HG03066 (cell line): ENCODE measurements at regions not wholly inside any gene's neighbourhood (a gene's known extent, or its start where the extent isn't known, plus 50 kb on each side); places are given as distances from the start of the nearest gene placed in this dataset.

Experiments
- ATAC-seq: cut with Tn5 transposase; IDR thresholded peaks from one replicate; pipeline ENCODE4 v1.9.1; 2021; ENCODE audit warnings: low read depth; ENCODE audit not compliant: unreplicated experiment

- no peak for ATAC-seq
These were observed 103.7 kb downstream of the FOXD1 start for GRCh38 chr5:73344835-73345234.

- ATAC-seq, result no peak
These were observed 108.9 kb downstream of the FOXD1 start for GRCh38 chr5:73339711-73340110.

DNA sequence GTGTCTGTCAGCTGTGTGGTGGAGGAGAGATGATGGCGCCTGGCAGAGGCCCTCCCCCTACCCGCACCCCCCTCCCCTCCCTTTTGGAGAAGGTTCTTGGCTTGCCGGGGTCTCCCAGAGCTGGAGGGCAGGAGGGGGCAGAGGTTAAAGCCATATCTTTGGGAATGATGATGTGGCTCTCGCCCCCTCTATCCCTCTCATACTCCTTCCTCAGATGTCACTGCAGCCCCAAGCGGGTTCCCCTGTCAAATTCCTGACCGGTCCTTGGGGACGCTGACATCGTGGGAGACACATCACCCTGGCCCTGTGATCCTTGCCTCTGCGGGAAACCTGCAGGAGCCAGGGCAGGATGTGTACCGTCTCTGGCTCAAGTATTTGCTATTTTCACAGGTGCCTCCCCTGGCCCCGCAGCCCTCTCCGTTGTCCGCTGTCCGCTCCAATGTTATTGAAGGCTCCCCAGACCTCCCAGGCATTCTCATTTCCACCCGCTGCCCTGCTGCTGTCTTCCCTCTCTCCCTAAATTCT lies 109.5 kb downstream of the FOXD1 start:
- no peak for ATAC-seq

DNA sequence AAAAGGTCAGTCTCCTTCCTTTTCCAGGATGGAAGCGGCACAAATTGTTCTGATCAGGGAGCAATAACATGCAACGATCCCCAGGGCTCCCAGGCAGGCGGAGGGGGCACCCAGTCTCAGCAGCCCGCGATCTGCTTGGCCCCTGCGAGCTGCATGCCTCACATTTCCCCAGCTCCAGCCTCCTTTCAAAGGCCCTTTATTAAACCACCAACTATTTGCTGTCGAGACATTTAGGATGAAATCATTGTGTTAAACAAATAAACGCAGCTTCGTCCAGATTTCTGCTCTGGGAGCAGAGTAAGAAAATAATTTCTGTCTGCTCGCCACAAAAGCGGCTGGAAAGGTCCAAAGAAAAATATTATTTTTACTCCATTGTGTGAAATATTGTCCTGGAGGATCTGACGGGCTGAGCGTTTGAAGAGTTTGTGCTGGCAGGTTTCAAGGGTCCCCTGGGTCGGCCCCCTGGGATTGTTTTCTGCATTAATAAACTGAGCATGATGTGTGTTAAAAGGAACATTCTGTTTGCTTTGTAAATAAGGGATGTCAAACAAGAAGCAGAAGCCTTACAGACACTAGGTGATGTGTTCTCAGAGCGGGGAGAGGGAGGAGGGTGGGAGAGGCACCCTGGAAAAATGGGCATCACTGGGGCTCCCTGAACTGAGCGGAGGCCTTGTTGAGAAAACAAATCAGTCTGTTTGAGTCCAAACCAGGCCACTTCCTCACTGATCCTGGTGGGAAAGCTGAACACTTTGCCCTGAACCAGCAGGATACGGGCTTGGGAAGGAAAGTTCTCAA lies 110.1 kb downstream of the FOXD1 start:
- ATAC-seq, result no peak

GRCh38 chr5:73337586-73338255 lies 110.9 kb downstream of the FOXD1 start:
- ATAC-seq, result no peak

DNA sequence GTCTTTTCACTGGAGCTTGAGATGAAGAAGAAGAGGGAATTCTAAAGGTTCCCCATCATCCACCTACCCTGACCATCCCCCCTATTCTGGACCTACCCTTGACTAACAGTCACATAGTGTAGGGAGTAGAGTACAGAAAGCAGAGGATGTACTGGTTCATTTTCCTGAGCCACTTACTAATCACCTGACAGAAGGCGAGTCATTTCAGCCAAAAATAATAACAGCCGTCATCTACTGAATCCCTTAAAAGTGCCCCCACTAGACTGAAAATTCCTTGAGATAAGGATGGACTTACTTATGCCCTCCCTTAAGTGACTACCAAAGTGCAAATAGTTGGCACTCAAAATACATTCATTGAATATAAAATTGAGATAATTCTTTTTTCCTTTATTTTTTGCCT lies 112.2 kb downstream of the FOXD1 start:
- no peak for ATAC-seq

- ATAC-seq, result no peak
These were observed 114.5 kb downstream of the FOXD1 start for GRCh38 chr5:73333944-73334703.

- no peak for ATAC-seq
These were observed 118.0 kb downstream of the FOXD1 start for GRCh38 chr5:73330613-73331012.

- no peak for ATAC-seq
These were observed 119.9 kb downstream of the FOXD1 start for GRCh38 chr5:73328640-73329039.

DNA sequence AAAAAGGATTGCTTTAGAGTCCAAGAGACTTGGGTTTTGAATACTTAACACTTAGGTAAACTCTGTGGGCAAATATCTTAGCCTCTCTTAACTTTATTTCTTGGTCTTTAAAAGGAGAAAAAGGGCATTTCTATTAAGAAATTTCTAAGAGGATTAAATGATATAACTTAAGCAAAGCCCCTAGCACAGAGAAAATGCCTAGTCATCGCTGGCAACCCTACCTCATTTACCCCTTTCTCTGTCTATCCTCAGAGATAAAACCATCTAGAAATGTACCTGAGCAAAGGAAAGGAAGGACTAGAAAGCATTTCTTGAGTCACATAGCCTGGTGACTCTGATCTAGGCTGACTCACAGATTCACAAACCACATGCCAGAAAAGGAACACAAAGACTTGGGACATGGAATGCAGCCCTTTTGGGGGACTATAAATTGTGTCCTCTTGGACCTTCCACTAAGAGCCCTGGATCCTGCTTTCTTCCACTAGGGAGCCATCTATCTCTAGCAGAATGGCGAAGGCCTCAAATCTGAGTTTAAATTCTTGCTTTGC lies 120.6 kb downstream of the FOXD1 start:
- no peak for ATAC-seq

GRCh38 chr5:73325546-73325945 lies 123.0 kb downstream of the FOXD1 start:
- ATAC-seq, result no peak

- ATAC-seq, result no peak
These were observed 125.1 kb downstream of the FOXD1 start for GRCh38 chr5:73323466-73323865.

DNA sequence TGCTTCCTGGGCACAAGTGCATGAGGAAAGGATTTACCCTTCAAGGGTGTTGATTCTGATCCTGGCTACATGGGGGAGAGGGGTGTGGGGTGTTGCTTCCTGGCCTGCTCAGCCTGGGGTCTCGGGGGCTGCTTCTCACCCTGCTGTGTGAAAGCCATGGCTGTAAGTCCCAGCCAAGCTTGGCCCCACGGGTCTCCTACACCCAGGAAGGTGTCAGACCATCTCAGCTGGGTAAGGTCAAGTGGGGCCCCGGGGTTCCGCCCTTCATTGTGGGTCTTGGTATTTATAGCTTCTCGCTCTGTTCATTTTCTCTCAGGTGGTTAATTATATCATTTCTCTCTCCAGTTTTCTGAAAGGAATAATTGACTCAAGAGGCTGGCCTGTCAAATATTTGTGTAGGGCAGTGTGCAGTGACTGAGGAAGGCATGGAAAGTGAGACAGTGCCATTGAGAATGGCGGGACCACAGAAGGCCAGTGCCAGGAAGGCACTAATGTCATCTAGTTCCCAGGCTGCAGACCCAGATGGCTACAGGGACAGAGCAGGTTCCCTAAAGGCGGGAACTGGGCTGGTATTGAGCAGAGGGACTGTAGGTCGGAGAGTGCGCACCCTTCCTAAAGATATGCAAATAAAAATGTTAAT lies 126.0 kb downstream of the FOXD1 start:
- ATAC-seq, result no peak

GRCh38 chr5:73321757-73322436 lies 126.7 kb downstream of the FOXD1 start:
- no peak for ATAC-seq

DNA sequence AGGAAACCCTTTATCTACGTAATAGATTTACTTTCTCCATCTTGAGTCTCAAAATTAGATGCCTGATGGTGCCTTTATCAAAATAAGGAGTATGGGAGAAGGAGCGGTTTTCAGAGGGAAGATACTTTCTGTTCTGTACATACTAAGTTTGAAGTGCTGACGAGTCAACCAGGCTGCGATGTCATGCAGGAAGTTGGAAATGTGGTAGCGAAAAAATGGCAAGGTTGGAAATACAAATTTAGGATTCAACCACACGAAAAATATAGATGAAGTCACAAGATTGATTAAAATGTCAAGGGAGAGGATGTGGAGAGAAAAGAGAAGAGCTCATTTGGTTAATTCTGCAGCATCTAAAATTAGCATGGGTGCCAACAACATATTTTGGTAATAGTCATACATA lies 129.5 kb downstream of the FOXD1 start:
- no peak for ATAC-seq

DNA sequence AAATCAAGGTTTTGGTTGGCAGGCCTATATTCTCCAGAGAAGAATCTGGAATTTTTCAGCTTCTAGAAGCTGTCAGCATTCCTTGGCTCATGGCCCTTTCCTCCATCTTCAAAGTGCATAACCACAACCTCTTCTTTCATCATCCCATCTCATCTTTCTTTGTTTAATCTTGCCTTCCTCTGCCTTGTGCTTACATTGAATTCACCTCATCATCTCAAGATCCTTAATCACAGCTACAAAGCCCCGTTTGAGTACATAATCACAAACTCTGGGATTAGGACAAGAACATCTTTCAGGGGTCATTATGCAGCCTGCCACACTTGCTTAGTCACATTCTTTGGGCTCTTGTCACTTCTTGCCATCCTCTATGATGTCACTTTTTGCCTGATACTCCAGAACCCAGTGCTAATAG lies 130.3 kb downstream of the FOXD1 start:
- ATAC-seq, result no peak

DNA sequence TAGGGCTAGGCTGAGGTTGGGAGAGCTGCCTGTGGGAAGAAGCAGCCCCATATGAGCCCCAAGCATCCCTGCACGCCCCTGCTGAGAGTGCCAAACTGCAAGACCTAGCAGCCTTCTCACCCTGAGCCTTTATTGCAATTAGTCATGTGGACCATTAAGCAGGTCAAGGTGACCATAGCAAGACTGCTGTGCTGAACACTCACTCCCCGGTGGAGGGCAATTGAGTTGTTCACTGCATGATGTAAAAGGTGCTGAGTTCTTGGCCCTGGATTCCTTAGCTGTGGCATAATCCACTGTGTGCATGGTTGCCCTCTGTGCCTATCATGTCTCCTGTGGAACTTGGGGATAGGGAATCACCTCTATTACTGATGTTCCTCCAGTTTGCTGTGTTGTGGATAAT lies 131.1 kb downstream of the FOXD1 start:
- no peak for ATAC-seq

- no peak for ATAC-seq
These were observed 134.0 kb downstream of the FOXD1 start for GRCh38 chr5:73314395-73315257.
